Upper lobe of right lung (tissue), 1 donor: ENCODE measurements at regions not wholly inside any gene's neighbourhood (a gene's known extent, or its start where the extent isn't known, plus 50 kb on each side); places are given as distances from the start of the nearest gene placed in this dataset.

ENCODE experiments used
- ATAC-seq: fragments of 200-7000 bp; cut with Tn5 transposase; one replicate; pipeline ENCODE4 v1.9.1; 2020; ENCODE audit warnings: mild to moderate bottlenecking, moderate library complexity
- DNase-seq: peaks from one replicate; pipeline ENCODE4 v3.0.0-alpha.2; 2020
- H3K27ac ChIP-seq: fragments of 200-600 bp; one replicate; pipeline ENCODE4 v1.8.0; 2022
- H3K27me3 ChIP-seq: fragments of 200-600 bp; one replicate; pipeline ENCODE4 v1.8.0; 2022; ENCODE audit warnings: mild to moderate bottlenecking
- H3K36me3 ChIP-seq: fragments of 200-600 bp; one replicate; pipeline ENCODE4 v1.8.0; 2022
- H3K4me1 ChIP-seq: fragments of 200-600 bp; one replicate; pipeline ENCODE4 v1.8.0; 2022
- H3K4me3 ChIP-seq: fragments of 200-600 bp; one replicate; pipeline ENCODE4 v1.8.0; 2022; ENCODE audit warnings: mild to moderate bottlenecking
- H3K9me3 ChIP-seq: fragments of 200-600 bp; one replicate; pipeline ENCODE4 v1.8.0; 2022
- intact Hi-C: fragments of 100-400 bp; cut with DNase I; formaldehyde crosslinking; loops from one replicate; pipeline ENCODE4 v1.11.0; 2022
- TF ChIP-seq, protein P1 (sequence below): fragments of 200-600 bp; IDR thresholded peaks from one replicate; pipeline ENCODE4 v1.8.0; 2022; ENCODE audit warnings: antibody characterized with exemption
- donor health status: DM: no; HTN: yes; CAD: no; lungs with severe emphysema.

DNA sequence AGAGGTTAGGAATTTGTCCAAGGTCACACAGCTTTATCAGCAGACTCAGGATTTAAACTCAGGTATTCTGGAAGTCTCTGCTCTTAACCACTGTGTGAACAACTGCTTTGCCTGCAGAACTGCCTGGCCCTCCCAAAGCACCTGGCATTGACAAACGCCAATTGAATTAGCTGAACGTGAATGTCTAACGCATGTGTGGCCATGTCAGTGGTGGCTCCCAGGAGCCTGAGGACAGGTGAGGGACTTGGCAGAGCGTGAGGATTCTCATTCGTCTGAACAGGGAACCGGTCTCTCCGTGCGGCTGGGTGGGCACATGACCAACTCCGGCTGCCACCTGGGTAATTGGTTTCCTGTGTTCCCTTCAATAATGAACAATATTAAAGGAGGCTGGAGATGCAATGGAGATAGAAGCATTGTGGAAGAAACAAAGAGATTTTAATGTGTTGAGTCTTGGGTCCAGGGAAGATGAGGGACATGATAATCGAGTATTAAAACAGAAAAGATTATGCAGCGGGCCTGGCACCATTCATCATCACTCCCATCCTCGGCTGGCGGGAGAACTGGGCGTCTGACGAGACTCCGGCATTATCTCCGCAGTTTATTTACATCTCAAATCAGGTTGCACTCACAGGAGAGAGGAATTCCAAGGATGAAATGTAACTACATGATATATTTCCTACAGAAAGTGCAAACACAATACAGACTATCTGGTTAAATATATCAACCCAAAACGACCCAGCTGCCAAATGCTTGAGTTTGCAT is 113.5 kb downstream of the NPIPB5 start:
- ATAC-seq = no peak

DNA sequence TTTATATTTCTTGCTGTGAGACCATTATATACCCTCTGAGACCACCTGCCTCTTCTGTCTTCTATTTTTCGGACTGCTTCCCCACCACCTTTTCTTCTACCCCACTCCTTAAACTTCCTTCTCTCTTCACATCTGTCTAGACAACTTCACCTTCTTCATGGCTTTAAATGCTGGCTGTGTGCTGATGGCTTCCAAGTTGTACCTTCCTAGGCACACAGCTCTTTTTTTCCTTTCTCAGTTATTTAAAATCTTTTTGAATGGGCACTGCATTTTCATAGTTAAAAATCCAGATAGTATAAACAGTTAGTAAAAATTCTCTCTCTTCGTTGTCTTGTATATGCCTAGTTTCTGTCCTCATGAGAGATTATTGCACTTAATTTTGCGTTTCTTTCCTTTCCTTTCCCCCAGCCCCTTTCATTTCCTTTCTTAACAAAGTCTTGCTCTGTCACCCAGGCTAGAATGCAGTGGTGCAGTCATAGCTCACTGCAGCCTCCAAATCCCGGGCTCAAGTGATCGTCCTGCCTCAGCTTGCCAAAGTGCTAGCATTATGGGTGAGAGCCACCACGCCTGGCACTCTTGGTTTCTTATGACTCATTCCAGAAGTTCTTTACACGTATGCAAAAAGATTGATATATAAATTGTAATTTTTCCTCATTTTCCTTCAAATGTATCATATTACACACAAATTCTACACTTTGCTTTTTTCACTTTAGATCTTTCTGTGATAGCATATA is 114.3 kb downstream of the NPIPB5 start:
- Histone ChIP-seq H3K4me1 (no peaks in the 10 kb centered on the region), H3K27me3 (peaks cover 33% of the 10 kb centered on the region), H3K36me3 (no peaks in the 10 kb centered on the region), H3K4me3 (no peak overlapping the region), H3K27ac (no peak overlapping the region), H3K9me3 (no peaks in the 10 kb centered on the region)
- TF ChIP-seq, protein P1, sequence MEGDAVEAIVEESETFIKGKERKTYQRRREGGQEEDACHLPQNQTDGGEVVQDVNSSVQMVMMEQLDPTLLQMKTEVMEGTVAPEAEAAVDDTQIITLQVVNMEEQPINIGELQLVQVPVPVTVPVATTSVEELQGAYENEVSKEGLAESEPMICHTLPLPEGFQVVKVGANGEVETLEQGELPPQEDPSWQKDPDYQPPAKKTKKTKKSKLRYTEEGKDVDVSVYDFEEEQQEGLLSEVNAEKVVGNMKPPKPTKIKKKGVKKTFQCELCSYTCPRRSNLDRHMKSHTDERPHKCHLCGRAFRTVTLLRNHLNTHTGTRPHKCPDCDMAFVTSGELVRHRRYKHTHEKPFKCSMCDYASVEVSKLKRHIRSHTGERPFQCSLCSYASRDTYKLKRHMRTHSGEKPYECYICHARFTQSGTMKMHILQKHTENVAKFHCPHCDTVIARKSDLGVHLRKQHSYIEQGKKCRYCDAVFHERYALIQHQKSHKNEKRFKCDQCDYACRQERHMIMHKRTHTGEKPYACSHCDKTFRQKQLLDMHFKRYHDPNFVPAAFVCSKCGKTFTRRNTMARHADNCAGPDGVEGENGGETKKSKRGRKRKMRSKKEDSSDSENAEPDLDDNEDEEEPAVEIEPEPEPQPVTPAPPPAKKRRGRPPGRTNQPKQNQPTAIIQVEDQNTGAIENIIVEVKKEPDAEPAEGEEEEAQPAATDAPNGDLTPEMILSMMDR = no peak
- ATAC-seq (no peak), DNase-seq (peak; percentile 51)
- intact Hi-C loops = no loop called here

More for the DNA sequence above, 113.5 kb downstream of the NPIPB5 start:
- Histone ChIP-seq H3K27me3 (peaks cover 33% of the 10 kb centered on the region), H3K9me3 (no peaks in the 10 kb centered on the region), H3K36me3 (no peaks in the 10 kb centered on the region), H3K27ac (no peak overlapping the region), H3K4me3 (no peak overlapping the region), H3K4me1 (no peaks in the 10 kb centered on the region)
- DNase-seq = peak; percentile 54
- TF ChIP-seq, protein P1 = no peak
- intact Hi-C loops = no loop called here

DNA sequence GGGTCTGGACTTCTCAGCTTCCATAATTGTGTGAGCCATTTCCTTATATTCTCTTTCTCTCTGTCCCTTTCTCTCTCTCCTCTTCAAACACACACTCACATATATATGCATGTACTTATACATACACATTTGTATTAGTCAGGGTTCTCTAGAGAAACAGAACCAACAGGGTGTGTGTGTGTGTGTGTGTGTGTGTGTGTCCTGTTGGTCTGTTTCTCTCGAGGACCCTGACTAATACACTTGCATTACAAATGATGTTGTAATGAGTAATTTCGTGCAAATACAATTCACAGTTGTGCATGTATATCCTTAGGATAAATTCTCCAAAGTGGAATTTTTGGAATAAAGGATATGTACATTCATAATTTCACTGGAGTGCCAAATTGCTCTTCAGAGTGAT is 115.3 kb downstream of the NPIPB5 start:
- TF ChIP-seq, protein P1 = no peak

DNA sequence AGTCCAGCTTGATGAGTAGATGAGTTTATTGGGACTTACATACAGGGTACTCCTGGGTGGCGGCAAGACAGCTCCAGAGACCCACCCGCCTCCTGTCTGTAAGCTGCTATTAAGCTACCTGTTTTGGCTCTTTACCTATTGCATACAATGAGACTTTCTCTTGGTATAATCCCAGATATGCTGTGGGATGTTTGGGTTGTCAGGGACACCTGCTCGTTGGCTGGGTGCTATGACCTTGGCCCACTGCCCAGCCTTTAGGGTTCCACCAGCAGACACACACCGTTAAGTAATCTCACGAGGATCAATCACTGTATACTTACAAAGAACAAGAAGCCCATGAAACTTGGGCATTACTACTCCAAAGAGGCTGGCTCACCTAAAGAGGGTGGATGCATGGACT is 116.4 kb downstream of the NPIPB5 start:
- DNase-seq = no peak
- ATAC-seq = no peak
- H3K4me1 ChIP-seq = no peaks in the 10 kb centered on the region
- TF ChIP-seq, protein P1 = no peak
- no peaks in the 10 kb centered on the region for H3K9me3 ChIP-seq
- H3K27me3 ChIP-seq = peaks cover 29% of the 10 kb centered on the region
- no peak overlapping the region for H3K27ac ChIP-seq
- H3K4me3 ChIP-seq = no peak overlapping the region
- intact Hi-C loops = no loop called here
- no peaks in the 10 kb centered on the region for H3K36me3 ChIP-seq

More for the DNA sequence above, 115.3 kb downstream of the NPIPB5 start:
- H3K9me3 ChIP-seq = no peaks in the 10 kb centered on the region
- intact Hi-C loops = no loop called here
- no peaks in the 10 kb centered on the region for H3K36me3 ChIP-seq
- H3K4me3 ChIP-seq = no peak overlapping the region
- DNase-seq = no peak
- ATAC-seq = no peak
- no peaks in the 10 kb centered on the region for H3K4me1 ChIP-seq
- no peak overlapping the region for H3K27ac ChIP-seq
- H3K27me3 ChIP-seq = peaks cover 33% of the 10 kb centered on the region

DNA sequence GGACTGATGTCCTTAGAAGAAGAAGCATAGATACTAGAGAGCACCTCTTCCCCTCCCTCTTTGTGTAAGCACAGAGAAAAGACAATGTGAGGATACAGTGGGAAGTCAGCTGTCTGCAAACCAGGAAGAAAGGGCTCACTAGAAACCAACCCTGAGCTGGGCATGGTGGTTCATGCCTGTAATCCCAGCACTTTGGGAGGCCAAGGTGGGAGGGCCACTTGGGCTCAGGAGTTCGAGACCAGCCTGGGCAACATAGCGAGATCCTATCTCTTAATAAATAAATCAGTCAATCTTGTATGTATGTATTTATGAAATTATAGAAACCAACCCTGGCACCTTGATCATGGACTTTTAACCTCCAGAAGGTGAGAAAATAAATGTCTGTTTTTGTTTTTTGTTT is 118.3 kb downstream of the NPIPB5 start:
- TF ChIP-seq, protein P1 = no peak
- DNase-seq (no peak), ATAC-seq (no peak)
- intact Hi-C loops = no loop called here
- Histone ChIP-seq H3K9me3 (no peaks in the 10 kb centered on the region), H3K36me3 (no peaks in the 10 kb centered on the region), H3K4me1 (no peaks in the 10 kb centered on the region), H3K27ac (no peak overlapping the region), H3K27me3 (peaks cover 22% of the 10 kb centered on the region), H3K4me3 (no peak overlapping the region)
